ENCODE measurements at regions not wholly inside any gene's neighbourhood (a gene's known extent, or its start where the extent isn't known, plus 50 kb on each side); places are given as distances from the start of the nearest gene placed in this dataset.
A peak's percentile ranks its signal among the peaks of the same experiment; 100 is the strongest.
"Not testable (repeated sequence)": the region's sequence is repeated elsewhere in the genome, so short reads cannot be mapped to it uniquely, and the experiment has no call there.

- no peak for DNase-seq (ENCODE audit: low spot score)
Observed at GRCh38 chr2:17133052-17133671, 385.1 kb downstream of the RAD51AP2 start.

- not testable (repeated sequence) for DNase-seq (ENCODE audit: low spot score)
Observed at GRCh38 chr2:17130627-17131026, 387.6 kb downstream of the RAD51AP2 start.

- no peak for DNase-seq (ENCODE audit: low spot score)
Observed at GRCh38 chr2:17125989-17126620, 392.1 kb downstream of the RAD51AP2 start.

- no peak for DNase-seq (ENCODE audit: low spot score)
Observed at GRCh38 chr2:17124575-17125318, 393.5 kb downstream of the RAD51AP2 start.

- DNase-seq (ENCODE audit: low spot score) = no peak
Observed at GRCh38 chr2:17122887-17123501, 395.2 kb downstream of the RAD51AP2 start.

GRCh38 chr2:17115466-17115865, 402.8 kb downstream of the RAD51AP2 start:
- DNase-seq (ENCODE audit: low spot score) = no peak

GRCh38 chr2:17115042-17115441, 403.2 kb downstream of the RAD51AP2 start:
- DNase-seq (ENCODE audit: low spot score) = no peak

- no peak for DNase-seq (ENCODE audit: low spot score)
Observed at GRCh38 chr2:17107871-17108270, 410.4 kb downstream of the RAD51AP2 start.

GRCh38 chr2:17107151-17107550, 411.1 kb downstream of the RAD51AP2 start:
- no peak for DNase-seq (ENCODE audit: low spot score)

- no peak for DNase-seq (ENCODE audit: low spot score)
Observed at GRCh38 chr2:17106418-17106817, 411.8 kb downstream of the RAD51AP2 start.

- no peak for DNase-seq (ENCODE audit: low spot score)
Observed at GRCh38 chr2:17104454-17104853, 413.8 kb downstream of the RAD51AP2 start.

GRCh38 chr2:17101596-17101995, 416.6 kb downstream of the RAD51AP2 start:
- no peak for DNase-seq (ENCODE audit: low spot score)

GRCh38 chr2:17101091-17101490, 417.1 kb downstream of the RAD51AP2 start:
- DNase-seq (ENCODE audit: low spot score) = no peak

GRCh38 chr2:17095340-17095739, 422.9 kb downstream of the RAD51AP2 start:
- DNase-seq (ENCODE audit: low spot score) = no peak

- peak; percentile 15 for DNase-seq (ENCODE audit: low spot score)
Observed at GRCh38 chr2:17093712-17094111, 424.5 kb downstream of the RAD51AP2 start.

- DNase-seq (ENCODE audit: low spot score) = no peak
Observed at GRCh38 chr2:17086990-17087389, 421.4 kb upstream of the CYRIA start.

- no peak for DNase-seq (ENCODE audit: low spot score)
Observed at GRCh38 chr2:17085546-17086202, 420.0 kb upstream of the CYRIA start.

GRCh38 chr2:17084877-17085276, 419.2 kb upstream of the CYRIA start:
- no peak for DNase-seq (ENCODE audit: low spot score)

GRCh38 chr2:17083902-17084301, 418.3 kb upstream of the CYRIA start:
- no peak for DNase-seq (ENCODE audit: low spot score)

GRCh38 chr2:17079262-17079661, 413.6 kb upstream of the CYRIA start:
- no peak for DNase-seq (ENCODE audit: low spot score)

GRCh38 chr2:17076533-17076932, 410.9 kb upstream of the CYRIA start:
- no peak for DNase-seq (ENCODE audit: low spot score)

GRCh38 chr2:17070711-17071110, 405.1 kb upstream of the CYRIA start:
- no peak for DNase-seq (ENCODE audit: low spot score)
